GM12891 (cell line): ENCODE measurements at regions not wholly inside any gene's neighbourhood (a gene's known extent, or its start where the extent isn't known, plus 50 kb on each side); places are given as distances from the start of the nearest gene placed in this dataset.
A peak's percentile ranks its signal among the peaks of the same experiment; 100 is the strongest.

Experiments used
- PAX5 ChIP-seq: IDR thresholded peaks from 2 replicates; pipeline ENCODE4 v1.6.1; 2011; ENCODE audit warnings: low read length, moderate library complexity, mild to moderate bottlenecking; ENCODE audit not compliant: insufficient read depth, severe bottlenecking
- POLR2A ChIP-seq: IDR thresholded peaks from 2 replicates; pipeline ENCODE4 v1.6.1; 2011; ENCODE audit warnings: low read depth, low read length, control low read depth
- POU2F2 ChIP-seq: IDR thresholded peaks from 2 replicates; pipeline ENCODE4 v1.6.1; 2011; ENCODE audit warnings: low read depth, mild to moderate bottlenecking, control low read depth, low read length, moderate library complexity
- SPI1 ChIP-seq: IDR thresholded peaks from 2 replicates; pipeline ENCODE4 v1.6.1; 2011; ENCODE audit warnings: low read depth, low read length, control low read depth
- TAF1 ChIP-seq: IDR thresholded peaks from 2 replicates; pipeline ENCODE4 v1.6.1; 2011; ENCODE audit warnings: low read depth, low read length, control low read depth

- TF ChIP-seq POLR2A: no peak
- TF ChIP-seq TAF1: no peak
- peak; percentile 50; the same call in 1 of the 2 replicates for TF ChIP-seq SPI1
- TF ChIP-seq PAX5: no peak
- TF ChIP-seq POU2F2: no peak
Observed at GRCh38 chr2:34602262-34602661, 1003.2 kb upstream of the FAM98A start.
